ENCODE measurements at regions not wholly inside any gene's neighbourhood (a gene's known extent, or its start where the extent isn't known, plus 50 kb on each side); places are given as distances from the start of the nearest gene placed in this dataset.

DNA sequence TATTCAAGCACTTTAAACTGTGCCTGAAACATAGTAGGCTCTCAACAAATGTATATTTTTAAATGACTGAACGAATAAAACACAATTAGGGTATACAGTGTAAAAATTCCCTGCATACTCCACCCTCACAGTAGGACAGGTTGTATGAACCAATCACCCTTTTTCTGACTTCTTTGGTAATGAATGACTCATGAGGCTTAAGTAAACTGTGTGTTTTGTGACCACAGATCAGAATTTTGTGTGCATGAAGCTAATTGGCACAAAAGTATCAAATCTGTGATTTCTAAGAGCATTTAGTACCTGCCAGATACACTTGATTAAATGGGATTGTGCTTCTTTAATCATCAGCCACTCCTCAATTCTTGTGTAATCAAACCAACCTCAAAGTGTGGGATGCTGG lies 109.9 kb upstream of the MAP4K3 start:
- H3K4me3 ChIP-seq (ENCODE audit: low read length) = no peak overlapping the region
- no CpG with 5 or more reads among the region's 1 CpG for WGBS (ENCODE audit: insufficient coverage)
- no peak overlapping the region for H3K27ac ChIP-seq (ENCODE audit: low read length)
- H3K36me3 ChIP-seq (ENCODE audit: control insufficient read depth, insufficient read depth, low read length) = no peaks in the 10 kb centered on the region
- H3K27me3 ChIP-seq (ENCODE audit: control insufficient read depth, insufficient read depth, low read length) = no peaks in the 10 kb centered on the region
- H3K4me1 ChIP-seq (ENCODE audit: control insufficient read depth, insufficient read depth, low read length) = no peaks in the 10 kb centered on the region
- peaks cover 2% of the 10 kb centered on the region for H3K9me3 ChIP-seq (replicated peaks; ENCODE audit: control insufficient read depth, low read depth, low read length)
- no peak for DNase-seq

DNA sequence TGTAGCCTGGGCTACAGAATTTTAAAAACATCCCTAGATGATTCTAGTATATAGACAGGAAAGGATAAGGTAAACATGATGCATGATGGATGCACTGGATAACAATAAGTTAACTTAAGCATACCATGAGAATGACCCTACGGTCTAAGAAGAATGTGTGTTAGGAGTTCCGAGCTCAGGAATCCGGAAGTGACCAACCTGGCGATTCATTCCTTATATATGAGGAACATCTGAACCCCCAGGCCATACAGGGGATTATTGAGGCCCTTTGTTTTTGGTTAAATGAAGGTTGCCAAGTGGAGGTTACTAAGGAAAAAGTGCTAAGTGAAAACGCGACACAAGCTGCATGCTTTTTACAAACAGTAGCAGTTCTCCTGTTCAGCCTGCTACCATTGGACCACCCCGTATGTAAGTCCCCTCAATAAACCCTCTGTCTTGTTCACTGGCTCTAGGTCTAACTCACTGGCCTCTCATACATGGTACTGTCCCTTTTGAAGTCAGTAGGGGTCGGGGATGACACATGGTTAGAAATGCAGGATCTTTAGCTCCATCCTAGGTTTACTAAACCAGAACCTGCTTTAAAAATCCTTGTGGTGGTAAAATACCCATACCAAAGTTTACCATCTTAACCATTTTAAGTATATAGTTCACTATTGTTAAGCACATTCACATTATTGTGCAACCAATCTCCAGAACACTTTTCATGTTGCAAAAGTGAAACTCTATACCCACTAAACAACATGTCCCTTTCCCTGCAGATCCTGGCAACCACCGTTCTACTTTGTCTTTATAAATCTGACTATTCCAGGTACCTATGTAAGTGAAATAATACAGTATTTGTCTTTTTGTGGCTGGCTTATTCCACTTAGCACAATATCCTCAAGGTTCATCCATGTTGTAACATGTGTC lies 111.0 kb upstream of the MAP4K3 start:
- H3K9me3 ChIP-seq (replicated peaks; ENCODE audit: control insufficient read depth, low read depth, low read length) = peaks cover 2% of the 10 kb centered on the region
- H3K27ac ChIP-seq (ENCODE audit: low read length) = no peak overlapping the region
- H3K4me3 ChIP-seq (ENCODE audit: low read length) = no peak overlapping the region
- H3K4me1 ChIP-seq (ENCODE audit: control insufficient read depth, insufficient read depth, low read length) = no peaks in the 10 kb centered on the region
- WGBS (ENCODE audit: insufficient coverage) = 92% methylated on average over 3 of the region's 9 CpGs
- H3K27me3 ChIP-seq (ENCODE audit: control insufficient read depth, insufficient read depth, low read length) = no peaks in the 10 kb centered on the region
- DNase-seq = no peak
- H3K36me3 ChIP-seq (ENCODE audit: control insufficient read depth, insufficient read depth, low read length) = no peaks in the 10 kb centered on the region

DNA sequence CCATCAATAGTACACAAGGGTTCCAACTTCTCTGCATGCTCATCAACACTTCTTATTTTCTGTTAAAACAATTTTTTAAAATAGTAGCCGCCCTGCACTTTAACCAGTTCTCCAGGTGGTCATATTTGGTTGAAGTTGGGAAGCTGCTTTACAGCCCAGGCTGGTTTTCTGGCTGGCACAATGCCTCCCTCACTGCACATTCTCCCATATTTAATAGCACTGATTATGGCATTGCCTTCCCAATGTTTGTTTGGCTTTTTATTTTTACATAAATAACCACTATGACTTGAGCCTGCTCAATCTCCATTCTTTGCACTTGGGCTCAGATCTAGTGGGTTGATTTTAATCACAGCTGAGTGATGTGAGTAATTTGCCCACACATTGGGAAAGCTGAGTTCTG lies 111.9 kb upstream of the MAP4K3 start:
- no peak overlapping the region for H3K4me3 ChIP-seq (ENCODE audit: low read length)
- H3K4me1 ChIP-seq (ENCODE audit: control insufficient read depth, insufficient read depth, low read length) = no peaks in the 10 kb centered on the region
- H3K9me3 ChIP-seq (replicated peaks; ENCODE audit: control insufficient read depth, low read depth, low read length) = peaks cover 2% of the 10 kb centered on the region
- no peak for DNase-seq
- H3K27ac ChIP-seq (ENCODE audit: low read length) = no peak overlapping the region
- no CpG with 5 or more reads among the region's 1 CpG for WGBS (ENCODE audit: insufficient coverage)
- H3K36me3 ChIP-seq (ENCODE audit: control insufficient read depth, insufficient read depth, low read length) = no peaks in the 10 kb centered on the region
- no peaks in the 10 kb centered on the region for H3K27me3 ChIP-seq (ENCODE audit: control insufficient read depth, insufficient read depth, low read length)

- DNase-seq = no peak
- no peak overlapping the region for H3K4me3 ChIP-seq (ENCODE audit: low read length)
- no peaks in the 10 kb centered on the region for H3K4me1 ChIP-seq (ENCODE audit: control insufficient read depth, insufficient read depth, low read length)
- no peaks in the 10 kb centered on the region for H3K36me3 ChIP-seq (ENCODE audit: control insufficient read depth, insufficient read depth, low read length)
- peak overlapping the region; percentile 25 for H3K27ac ChIP-seq (ENCODE audit: low read length)
- 74% methylated on average over 8 of the region's 9 CpGs for WGBS (ENCODE audit: insufficient coverage)
- no peaks in the 10 kb centered on the region for H3K27me3 ChIP-seq (ENCODE audit: control insufficient read depth, insufficient read depth, low read length)
- H3K9me3 ChIP-seq (replicated peaks; ENCODE audit: control insufficient read depth, low read depth, low read length) = peaks cover 2% of the 10 kb centered on the region
Observed at GRCh38 chr2:39549718-39550464, 112.8 kb upstream of the MAP4K3 start.

- Histone ChIP-seq H3K27ac (ENCODE audit: low read length) (peak overlapping the region; percentile 31), H3K36me3 (ENCODE audit: control insufficient read depth, insufficient read depth, low read length) (no peaks in the 10 kb centered on the region), H3K27me3 (ENCODE audit: control insufficient read depth, insufficient read depth, low read length) (no peaks in the 10 kb centered on the region), H3K9me3 (replicated peaks; ENCODE audit: control insufficient read depth, low read depth, low read length) (peaks cover 2% of the 10 kb centered on the region), H3K4me1 (ENCODE audit: control insufficient read depth, insufficient read depth, low read length) (no peaks in the 10 kb centered on the region), H3K4me3 (ENCODE audit: low read length) (no peak overlapping the region)
- DNase-seq = no peak
- WGBS (ENCODE audit: insufficient coverage) = no CpG with 5 or more reads among the region's 4 CpGs
Observed at GRCh38 chr2:39550701-39551285, 113.7 kb upstream of the MAP4K3 start.

DNA sequence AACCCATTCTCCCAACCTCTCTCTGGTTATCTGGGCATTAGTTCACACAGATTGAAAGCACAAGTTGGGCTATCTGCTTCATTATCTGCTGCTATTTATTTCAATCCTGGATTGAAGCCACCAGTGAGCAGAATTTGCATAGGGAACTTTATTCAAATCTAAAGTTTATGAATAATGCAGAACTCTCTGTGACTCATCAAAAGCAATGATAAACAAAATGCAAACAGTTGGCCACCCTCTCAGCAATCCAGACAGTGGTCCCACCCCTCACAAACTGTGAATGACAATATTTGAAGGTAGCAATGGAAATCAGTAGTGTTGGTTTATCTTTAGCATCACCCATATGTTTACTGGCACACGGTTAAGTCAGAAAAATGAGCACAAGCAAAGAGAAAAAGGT lies 106.8 kb upstream of the TMEM178A start:
- H3K27ac ChIP-seq (ENCODE audit: low read length) = no peak overlapping the region
- no peaks in the 10 kb centered on the region for H3K36me3 ChIP-seq (ENCODE audit: control insufficient read depth, insufficient read depth, low read length)
- no CpG with 5 or more reads among the region's 1 CpG for WGBS (ENCODE audit: insufficient coverage)
- H3K4me1 ChIP-seq (ENCODE audit: control insufficient read depth, insufficient read depth, low read length) = peaks cover 2% of the 10 kb centered on the region
- no peaks in the 10 kb centered on the region for H3K27me3 ChIP-seq (ENCODE audit: control insufficient read depth, insufficient read depth, low read length)
- peaks cover 9% of the 10 kb centered on the region for H3K9me3 ChIP-seq (replicated peaks; ENCODE audit: control insufficient read depth, low read depth, low read length)
- DNase-seq = no peak
- H3K4me3 ChIP-seq (ENCODE audit: low read length) = no peak overlapping the region

DNA sequence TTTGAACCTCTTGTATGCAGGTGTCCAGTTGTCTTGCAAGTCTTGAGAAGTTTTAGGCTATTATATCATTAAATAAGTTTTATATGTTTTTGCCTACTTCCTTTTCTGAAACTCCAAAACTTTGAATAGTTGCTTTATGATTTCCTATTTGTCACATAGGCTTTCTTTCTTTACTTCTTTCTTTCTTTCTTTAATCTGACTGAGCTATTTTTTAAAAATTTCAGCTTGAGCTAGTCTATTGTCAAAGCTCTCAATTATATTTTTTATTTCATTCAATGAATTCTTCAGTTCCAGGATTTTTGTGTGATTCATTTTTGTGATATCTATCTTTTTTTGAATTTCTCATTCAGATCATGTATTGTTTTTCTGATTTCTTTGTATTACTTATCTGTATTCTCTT lies 102.1 kb upstream of the TMEM178A start:
- no peak for DNase-seq
- Histone ChIP-seq H3K36me3 (ENCODE audit: control insufficient read depth, insufficient read depth, low read length) (no peaks in the 10 kb centered on the region), H3K27me3 (ENCODE audit: control insufficient read depth, insufficient read depth, low read length) (no peaks in the 10 kb centered on the region), H3K27ac (ENCODE audit: low read length) (no peak overlapping the region), H3K4me3 (ENCODE audit: low read length) (no peak overlapping the region), H3K4me1 (ENCODE audit: control insufficient read depth, insufficient read depth, low read length) (peaks cover 11% of the 10 kb centered on the region), H3K9me3 (replicated peaks; ENCODE audit: control insufficient read depth, low read depth, low read length) (peaks cover 17% of the 10 kb centered on the region)

- peaks cover 22% of the 10 kb centered on the region for H3K4me1 ChIP-seq (ENCODE audit: control insufficient read depth, insufficient read depth, low read length)
- H3K27me3 ChIP-seq (ENCODE audit: control insufficient read depth, insufficient read depth, low read length) = no peaks in the 10 kb centered on the region
- H3K9me3 ChIP-seq (replicated peaks; ENCODE audit: control insufficient read depth, low read depth, low read length) = peaks cover 14% of the 10 kb centered on the region
- H3K36me3 ChIP-seq (ENCODE audit: control insufficient read depth, insufficient read depth, low read length) = no peaks in the 10 kb centered on the region
- no CpG with 5 or more reads among the region's 1 CpG for WGBS (ENCODE audit: insufficient coverage)
- H3K27ac ChIP-seq (ENCODE audit: low read length) = peak overlapping the region; percentile 82
- DNase-seq = no peak
- no peak overlapping the region for H3K4me3 ChIP-seq (ENCODE audit: low read length)
Observed at GRCh38 chr2:39567507-39567906, 98.2 kb upstream of the TMEM178A start.

DNA sequence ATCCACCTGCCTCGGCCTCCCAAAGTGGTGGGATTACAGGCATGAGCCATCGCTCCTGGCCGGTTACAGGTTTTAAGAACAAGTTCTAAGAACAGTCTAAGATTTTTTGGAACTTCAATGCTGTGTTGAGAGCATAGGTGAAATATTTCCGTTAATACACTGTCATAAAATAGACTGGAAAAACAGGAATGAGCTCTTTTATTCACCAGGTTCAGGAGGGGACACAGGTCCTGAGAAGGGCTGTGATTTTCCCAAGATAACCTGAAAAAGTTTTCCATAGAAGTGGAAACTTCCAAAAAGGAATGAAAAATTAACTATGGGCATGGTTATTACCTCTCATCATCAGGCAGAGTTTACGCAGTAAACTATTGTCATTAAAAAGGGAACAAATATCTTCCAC lies 97.6 kb upstream of the TMEM178A start:
- no peaks in the 10 kb centered on the region for H3K27me3 ChIP-seq (ENCODE audit: control insufficient read depth, insufficient read depth, low read length)
- H3K27ac ChIP-seq (ENCODE audit: low read length) = peak overlapping the region; percentile 82
- no CpG with 5 or more reads among the region's 5 CpGs for WGBS (ENCODE audit: insufficient coverage)
- peaks cover 22% of the 10 kb centered on the region for H3K4me1 ChIP-seq (ENCODE audit: control insufficient read depth, insufficient read depth, low read length)
- no peak for DNase-seq
- no peaks in the 10 kb centered on the region for H3K36me3 ChIP-seq (ENCODE audit: control insufficient read depth, insufficient read depth, low read length)
- H3K9me3 ChIP-seq (replicated peaks; ENCODE audit: control insufficient read depth, low read depth, low read length) = peaks cover 12% of the 10 kb centered on the region
- no peak overlapping the region for H3K4me3 ChIP-seq (ENCODE audit: low read length)

GRCh38 chr2:39568561-39569006 lies 97.1 kb upstream of the TMEM178A start:
- DNase-seq = peak; percentile 90
- peak overlapping the region; percentile 82 for H3K27ac ChIP-seq (ENCODE audit: low read length)

More at GRCh38 chr2:39568561-39569006, 97.1 kb upstream of the TMEM178A start:
- Histone ChIP-seq H3K9me3 (replicated peaks; ENCODE audit: control insufficient read depth, low read depth, low read length) (peaks cover 9% of the 10 kb centered on the region), H3K27me3 (ENCODE audit: control insufficient read depth, insufficient read depth, low read length) (no peaks in the 10 kb centered on the region), H3K4me1 (ENCODE audit: control insufficient read depth, insufficient read depth, low read length) (peaks cover 22% of the 10 kb centered on the region), H3K4me3 (ENCODE audit: low read length) (no peak overlapping the region), H3K36me3 (ENCODE audit: control insufficient read depth, insufficient read depth, low read length) (no peaks in the 10 kb centered on the region)
- no CpG with 5 or more reads among the region's 3 CpGs for WGBS (ENCODE audit: insufficient coverage)

All from muscle of leg (tissue), 3 donors.